Endodermal cell (in vitro differentiated cells): ENCODE measurements at regions not wholly inside any gene's neighbourhood (a gene's known extent, or its start where the extent isn't known, plus 50 kb on each side); places are given as distances from the start of the nearest gene placed in this dataset.

Source experiments
- DNase-seq: peaks from one replicate; pipeline ENCODE4 v3.0.0-alpha.2; 2017
- H3K27ac ChIP-seq: 2 replicates; pipeline ENCODE4 v1.5.1; 2013; ENCODE audit warnings: mild to moderate bottlenecking, low read depth, low read length, moderate library complexity
- H3K27me3 ChIP-seq: 2 replicates; pipeline ENCODE4 v1.6.1; 2013; ENCODE audit warnings: mild to moderate bottlenecking, low read length, moderate library complexity; ENCODE audit not compliant: insufficient read depth, control insufficient read depth, poor library complexity, severe bottlenecking
- H3K36me3 ChIP-seq: 2 replicates; pipeline ENCODE4 v1.7.0; 2013; ENCODE audit warnings: mild to moderate bottlenecking, low read length, moderate library complexity; ENCODE audit not compliant: control insufficient read depth, insufficient read depth
- H3K4me1 ChIP-seq: one replicate; pipeline ENCODE4 v1.7.0; 2013; ENCODE audit warnings: low read length; ENCODE audit not compliant: control insufficient read depth, insufficient read depth
- H3K4me3 ChIP-seq: 2 replicates; pipeline ENCODE4 v1.5.1; 2013; ENCODE audit warnings: mild to moderate bottlenecking, low read length, moderate library complexity
- H3K9ac ChIP-seq: 2 replicates; pipeline ENCODE4 v1.6.1; 2013; ENCODE audit warnings: mild to moderate bottlenecking, low read length, moderate library complexity; ENCODE audit not compliant: poor library complexity, severe bottlenecking; ENCODE audit errors: extremely low read depth
- H3K9me3 ChIP-seq: 2 replicates; pipeline ENCODE4 v1.6.1; 2013; ENCODE audit warnings: mild to moderate bottlenecking, low read length, moderate library complexity; ENCODE audit not compliant: control insufficient read depth
- H3K27ac Mint-ChIP-seq: 2 replicates; pipeline ENCODE4 v1.8.0; 2020; ENCODE audit warnings: mixed read lengths
- H3K27me3 Mint-ChIP-seq: 2 replicates; pipeline ENCODE4 v1.8.0; 2021; ENCODE audit warnings: mild to moderate bottlenecking, mixed read lengths; ENCODE audit not compliant: insufficient read depth
- H3K36me3 Mint-ChIP-seq: 2 replicates; pipeline ENCODE4 v1.8.0; 2020; ENCODE audit warnings: low read depth, mixed read lengths
- H3K4me1 Mint-ChIP-seq: 2 replicates; pipeline ENCODE4 v1.8.0; 2020; ENCODE audit warnings: mixed read lengths
- H3K4me3 Mint-ChIP-seq: 2 replicates; pipeline ENCODE4 v1.8.0; 2020; ENCODE audit warnings: mild to moderate bottlenecking, moderate library complexity, mixed read lengths
- H3K9me3 Mint-ChIP-seq: 2 replicates; pipeline ENCODE4 v1.8.0; 2020; ENCODE audit warnings: mild to moderate bottlenecking, mixed read lengths
- CTCF ChIP-seq: fragments of 200-600 bp; sonication (generic); conservative IDR thresholded peaks from 2 replicates; pipeline ENCODE4 v1.5.0; 2021; ENCODE audit warnings: antibody characterized with exemption, mild to moderate bottlenecking
- WGBS, 2 experiments: methylation state at CpG; one replicate each; pipeline versions ENCODE4 v1.1.5 to v1.1.7; 2013; ENCODE audit warnings: missing lambda C conversion rate in 2 of 2, mixed read lengths in 1 of 2; ENCODE audit not compliant: insufficient coverage in 1 of 2, insufficient read length in 1 of 2; 5-methylcytosine and 5-hydroxymethylcytosine counted together

- no peak for TF ChIP-seq CTCF
- H3K4me3 ChIP-seq = no peak overlapping the region
- peaks cover 16% of the 10 kb centered on the region for H3K4me1 Mint-ChIP-seq
- H3K9me3 Mint-ChIP-seq = no peaks in the 10 kb centered on the region
- H3K9me3 ChIP-seq = no peaks in the 10 kb centered on the region
- peaks cover 9% of the 10 kb centered on the region for H3K4me1 ChIP-seq
- H3K9ac ChIP-seq = no peak overlapping the region
- no peak overlapping the region for H3K27ac Mint-ChIP-seq
- no peak overlapping the region for H3K4me3 Mint-ChIP-seq
- peaks cover 3% of the 10 kb centered on the region for H3K27me3 Mint-ChIP-seq
- no peaks in the 10 kb centered on the region for H3K36me3 ChIP-seq
- DNase-seq = no peak
- WGBS, 2 experiments = 95 to 98% methylated on average over 1 of the region's 1 CpG
- no peaks in the 10 kb centered on the region for H3K27me3 ChIP-seq
- H3K36me3 Mint-ChIP-seq = no peaks in the 10 kb centered on the region
- no peak overlapping the region for H3K27ac ChIP-seq
These were observed 254.0 kb downstream of the RPS24 start for GRCh38 chr10:78287618-78288017.

- WGBS, 2 experiments = 93 to 95% methylated on average over 3 of the region's 3 CpGs
- peaks cover 3% of the 10 kb centered on the region for H3K27me3 Mint-ChIP-seq
- no peak overlapping the region for H3K9ac ChIP-seq
- H3K4me3 ChIP-seq = no peak overlapping the region
- H3K4me1 ChIP-seq = peaks cover 5% of the 10 kb centered on the region
- no peaks in the 10 kb centered on the region for H3K9me3 Mint-ChIP-seq
- no peak for DNase-seq
- no peak for TF ChIP-seq CTCF
- no peaks in the 10 kb centered on the region for H3K27me3 ChIP-seq
- no peaks in the 10 kb centered on the region for H3K9me3 ChIP-seq
- H3K36me3 ChIP-seq = no peaks in the 10 kb centered on the region
- no peak overlapping the region for H3K27ac Mint-ChIP-seq
- H3K36me3 Mint-ChIP-seq = no peaks in the 10 kb centered on the region
- peaks cover 18% of the 10 kb centered on the region for H3K4me1 Mint-ChIP-seq
- no peak overlapping the region for H3K4me3 Mint-ChIP-seq
- no peak overlapping the region for H3K27ac ChIP-seq
These were observed 255.0 kb downstream of the RPS24 start for GRCh38 chr10:78288663-78289062.

GRCh38 chr10:78290131-78290750 is 256.6 kb downstream of the RPS24 start:
- no peak overlapping the region for H3K4me3 Mint-ChIP-seq
- Histone ChIP-seq H3K36me3 (no peaks in the 10 kb centered on the region), H3K4me1 (peaks cover 11% of the 10 kb centered on the region), H3K4me3 (no peak overlapping the region), H3K9ac (no peak overlapping the region), H3K9me3 (no peaks in the 10 kb centered on the region), H3K27ac (no peak overlapping the region), H3K27me3 (no peaks in the 10 kb centered on the region)
- H3K4me1 Mint-ChIP-seq = peaks cover 16% of the 10 kb centered on the region
- no peaks in the 10 kb centered on the region for H3K9me3 Mint-ChIP-seq
- peak; percentile 53 for TF ChIP-seq CTCF
- peaks cover 3% of the 10 kb centered on the region for H3K27me3 Mint-ChIP-seq
- no peaks in the 10 kb centered on the region for H3K36me3 Mint-ChIP-seq
- 79 to 82% methylated on average over 10 to 11 of the region's 11 CpGs for WGBS, 2 experiments
- H3K27ac Mint-ChIP-seq = no peak overlapping the region
- peak; percentile 77 for DNase-seq
